Hepatocyte (in vitro differentiated cells): ENCODE measurements at regions not wholly inside any gene's neighbourhood (a gene's known extent, or its start where the extent isn't known, plus 50 kb on each side); places are given as distances from the start of the nearest gene placed in this dataset.

Experiments used
- DNase-seq: peaks from one replicate; pipeline ENCODE4 v3.0.0-alpha.2; 2016; ENCODE audit warnings: low spot score
- H2AFZ ChIP-seq: fragments of 200-600 bp; sonication (generic); 2 replicates; pipeline ENCODE4 v1.6.0; 2016; ENCODE audit warnings: antibody characterized with exemption, mild to moderate bottlenecking
- H3K27ac ChIP-seq: fragments of 200-600 bp; sonication (generic); 2 replicates; pipeline ENCODE4 v1.5.1; 2016; ENCODE audit warnings: mild to moderate bottlenecking
- H3K27me3 ChIP-seq: fragments of 200-600 bp; sonication (generic); 2 replicates; pipeline ENCODE4 v1.6.1; 2016
- H3K36me3 ChIP-seq: fragments of 200-600 bp; sonication (generic); replicated peaks from 2 replicates; pipeline ENCODE4 v1.5.1; 2016; ENCODE audit warnings: low read depth; ENCODE audit not compliant: insufficient read depth
- H3K4me1 ChIP-seq: fragments of 200-600 bp; sonication (generic); 2 replicates; pipeline ENCODE4 v1.5.1; 2016; ENCODE audit warnings: mild to moderate bottlenecking, moderate library complexity; ENCODE audit not compliant: insufficient read depth
- H3K4me2 ChIP-seq: fragments of 200-600 bp; sonication (generic); 2 replicates; pipeline ENCODE4 v1.6.0; 2016
- H3K4me3 ChIP-seq: fragments of 200-600 bp; sonication (generic); 2 replicates; pipeline ENCODE4 v1.5.1; 2016; ENCODE audit warnings: mild to moderate bottlenecking
- H3K79me2 ChIP-seq: fragments of 200-600 bp; sonication (generic); 2 replicates; pipeline ENCODE4 v1.6.0; 2017; ENCODE audit warnings: mild to moderate bottlenecking
- H3K9me2 ChIP-seq: fragments of 200-600 bp; sonication (generic); replicated peaks from 2 replicates; pipeline ENCODE4 v1.6.0; 2017; ENCODE audit warnings: mild to moderate bottlenecking; ENCODE audit not compliant: insufficient read depth
- H3K9me3 ChIP-seq: fragments of 200-600 bp; sonication (generic); 2 replicates; pipeline ENCODE4 v1.5.1; 2016; ENCODE audit warnings: low read depth, mild to moderate bottlenecking
- H4K20me1 ChIP-seq: fragments of 200-600 bp; sonication (generic); 2 replicates; pipeline ENCODE4 v1.6.0; 2016; ENCODE audit warnings: mild to moderate bottlenecking; ENCODE audit not compliant: insufficient read depth, poor library complexity, severe bottlenecking
- CTCF ChIP-seq: fragments of 200-600 bp; sonication (generic); IDR thresholded peaks from 2 replicates; pipeline ENCODE4 v1.5.1; 2016; ENCODE audit warnings: antibody characterized with exemption, mild to moderate bottlenecking; ENCODE audit not compliant: poor library complexity
- EZH2 ChIP-seq: fragments of 200-600 bp; sonication (generic); IDR thresholded peaks from 2 replicates; pipeline ENCODE4 v1.6.1; 2016; ENCODE audit warnings: antibody characterized with exemption, mild to moderate bottlenecking, borderline replicate concordance
- EZH2phosphoT487 ChIP-seq: fragments of 200-600 bp; sonication (generic); IDR thresholded peaks from one replicate; pipeline ENCODE4 v1.6.1; 2018; ENCODE audit warnings: antibody characterized with exemption, mild to moderate bottlenecking, low read depth, moderate library complexity; ENCODE audit not compliant: unreplicated experiment, severe bottlenecking
- WGBS: methylation state at CpG from one replicate; pipeline ENCODE4 v1.1.6; 2016; ENCODE audit warnings: low lambda C conversion rate; ENCODE audit errors: missing lambda C conversion rate; 5-methylcytosine and 5-hydroxymethylcytosine counted together

GRCh38 chr12:87671757-87672156 lies 357.4 kb downstream of the C12orf50 start:
- no peaks in the 10 kb centered on the region for H4K20me1 ChIP-seq
- no peaks in the 10 kb centered on the region for H3K79me2 ChIP-seq
- no peak for DNase-seq
- H3K4me2 ChIP-seq: no peak overlapping the region
- TF ChIP-seq EZH2phosphoT487: no peak
- TF ChIP-seq EZH2: no peak
- TF ChIP-seq CTCF: no peak
- H2AFZ ChIP-seq: no peak overlapping the region
- H3K9me2 ChIP-seq: no peaks in the 10 kb centered on the region
- no peaks in the 10 kb centered on the region for H3K27me3 ChIP-seq
- no peak overlapping the region for H3K4me3 ChIP-seq
- H3K36me3 ChIP-seq: no peaks in the 10 kb centered on the region
- no peaks in the 10 kb centered on the region for H3K9me3 ChIP-seq
- no peaks in the 10 kb centered on the region for H3K4me1 ChIP-seq
- WGBS: 95% methylated on average over 4 of the region's 4 CpGs
- H3K27ac ChIP-seq: no peak overlapping the region

GRCh38 chr12:87670448-87670847 lies 358.8 kb downstream of the C12orf50 start:
- H3K4me1 ChIP-seq: no peaks in the 10 kb centered on the region
- H3K9me3 ChIP-seq: no peaks in the 10 kb centered on the region
- no peaks in the 10 kb centered on the region for H3K9me2 ChIP-seq
- no peak for DNase-seq
- TF ChIP-seq CTCF (no peak), EZH2phosphoT487 (no peak), EZH2 (no peak)
- no peaks in the 10 kb centered on the region for H4K20me1 ChIP-seq
- no peaks in the 10 kb centered on the region for H3K27me3 ChIP-seq
- no peaks in the 10 kb centered on the region for H3K36me3 ChIP-seq
- WGBS: 95% methylated on average over 7 of the region's 7 CpGs
- no peaks in the 10 kb centered on the region for H3K79me2 ChIP-seq
- no peak overlapping the region for H3K4me2 ChIP-seq
- H2AFZ ChIP-seq: no peak overlapping the region
- H3K27ac ChIP-seq: no peak overlapping the region
- H3K4me3 ChIP-seq: no peak overlapping the region

- no peak overlapping the region for H3K4me3 ChIP-seq
- WGBS: 73% methylated on average over 2 of the region's 2 CpGs
- H3K9me2 ChIP-seq: no peaks in the 10 kb centered on the region
- H3K4me2 ChIP-seq: no peak overlapping the region
- TF ChIP-seq CTCF (peak; percentile 49), EZH2phosphoT487 (no peak), EZH2 (no peak)
- H3K79me2 ChIP-seq: no peaks in the 10 kb centered on the region
- no peaks in the 10 kb centered on the region for H3K4me1 ChIP-seq
- H3K36me3 ChIP-seq: no peaks in the 10 kb centered on the region
- H3K27ac ChIP-seq: no peak overlapping the region
- no peaks in the 10 kb centered on the region for H4K20me1 ChIP-seq
- no peak overlapping the region for H2AFZ ChIP-seq
- H3K27me3 ChIP-seq: no peaks in the 10 kb centered on the region
- peak; percentile 33 for DNase-seq
- no peaks in the 10 kb centered on the region for H3K9me3 ChIP-seq
These were observed 361.8 kb downstream of the C12orf50 start for GRCh38 chr12:87667378-87667777.
